ENCODE measurements at regions not wholly inside any gene's neighbourhood (a gene's known extent, or its start where the extent isn't known, plus 50 kb on each side); places are given as distances from the start of the nearest gene placed in this dataset.

DNA sequence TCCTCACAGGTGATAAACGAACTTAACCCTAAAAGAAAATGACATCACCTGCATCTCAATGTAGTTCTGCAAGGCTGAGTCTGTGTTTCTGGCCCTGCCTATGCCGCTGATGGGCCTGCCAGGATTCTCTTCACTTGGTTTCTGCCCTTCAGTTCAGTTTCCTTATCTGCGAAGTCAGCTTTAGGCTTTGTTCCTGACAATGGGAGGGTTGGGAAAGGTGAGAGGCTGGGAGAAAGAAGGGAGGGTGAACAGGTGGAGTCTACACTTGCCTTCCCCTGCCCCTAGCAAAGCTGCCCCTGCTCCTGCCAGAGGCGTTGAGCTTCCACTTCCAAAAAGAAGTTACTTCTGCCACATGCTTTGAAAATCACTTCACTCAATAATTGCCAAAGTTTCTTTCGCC, 124.0 kb upstream of the APCDD1 start:
- DNase-seq, result no peak
- CTCF ChIA-PET, result interaction anchor here (0.6 kb wide), 1 partner anchor 70 kb away, joined by 3 read pairs; no protein-coding TSS in a partner anchor
- no TSS peak for BruUV-seq (replicated peaks)
- Histone ChIP-seq H3K9me2 (ENCODE audit: insufficient read depth) (0 out of 2 replicates have a peak, but pooled peaks cover 3% of the 10 kb centered on the region), H2AFZ (no peak overlapping the region), H4K20me1 (ENCODE audit: insufficient read depth) (no peaks in the 10 kb centered on the region), H3K9me3 (ENCODE audit: insufficient read depth, low read depth) (no peaks in the 10 kb centered on the region), H3K36me3 (ENCODE audit: low read depth) (no peaks in the 10 kb centered on the region), H3K79me2 (ENCODE audit: low read depth) (no peaks in the 10 kb centered on the region), H3K27me3 (ENCODE audit: insufficient read depth, low read depth) (no peaks in the 10 kb centered on the region), H3K4me1 (replicated peaks; ENCODE audit: insufficient read depth) (no peaks in the 10 kb centered on the region), H3K4me3 (no peak overlapping the region), H3K27ac (no peak overlapping the region), H3K4me2 (no peak overlapping the region), H3F3A (ENCODE audit: insufficient read depth, low read depth) (no peaks in the 10 kb centered on the region)
- POLR2A ChIA-PET (ENCODE audit: unreplicated experiment), result no interaction called here
- intact Hi-C loops (cut with micrococcal nuclease; ENCODE audit: unreplicated experiment), result no loop called here
- TF ChIP-seq EZH2 (IDR thresholded peaks at IDR 0.05; ENCODE audit: low read depth), result no peak
- TF ChIP-seq, protein P1, sequence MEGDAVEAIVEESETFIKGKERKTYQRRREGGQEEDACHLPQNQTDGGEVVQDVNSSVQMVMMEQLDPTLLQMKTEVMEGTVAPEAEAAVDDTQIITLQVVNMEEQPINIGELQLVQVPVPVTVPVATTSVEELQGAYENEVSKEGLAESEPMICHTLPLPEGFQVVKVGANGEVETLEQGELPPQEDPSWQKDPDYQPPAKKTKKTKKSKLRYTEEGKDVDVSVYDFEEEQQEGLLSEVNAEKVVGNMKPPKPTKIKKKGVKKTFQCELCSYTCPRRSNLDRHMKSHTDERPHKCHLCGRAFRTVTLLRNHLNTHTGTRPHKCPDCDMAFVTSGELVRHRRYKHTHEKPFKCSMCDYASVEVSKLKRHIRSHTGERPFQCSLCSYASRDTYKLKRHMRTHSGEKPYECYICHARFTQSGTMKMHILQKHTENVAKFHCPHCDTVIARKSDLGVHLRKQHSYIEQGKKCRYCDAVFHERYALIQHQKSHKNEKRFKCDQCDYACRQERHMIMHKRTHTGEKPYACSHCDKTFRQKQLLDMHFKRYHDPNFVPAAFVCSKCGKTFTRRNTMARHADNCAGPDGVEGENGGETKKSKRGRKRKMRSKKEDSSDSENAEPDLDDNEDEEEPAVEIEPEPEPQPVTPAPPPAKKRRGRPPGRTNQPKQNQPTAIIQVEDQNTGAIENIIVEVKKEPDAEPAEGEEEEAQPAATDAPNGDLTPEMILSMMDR (conservative IDR thresholded peaks at IDR 0.05), result no peak

DNA sequence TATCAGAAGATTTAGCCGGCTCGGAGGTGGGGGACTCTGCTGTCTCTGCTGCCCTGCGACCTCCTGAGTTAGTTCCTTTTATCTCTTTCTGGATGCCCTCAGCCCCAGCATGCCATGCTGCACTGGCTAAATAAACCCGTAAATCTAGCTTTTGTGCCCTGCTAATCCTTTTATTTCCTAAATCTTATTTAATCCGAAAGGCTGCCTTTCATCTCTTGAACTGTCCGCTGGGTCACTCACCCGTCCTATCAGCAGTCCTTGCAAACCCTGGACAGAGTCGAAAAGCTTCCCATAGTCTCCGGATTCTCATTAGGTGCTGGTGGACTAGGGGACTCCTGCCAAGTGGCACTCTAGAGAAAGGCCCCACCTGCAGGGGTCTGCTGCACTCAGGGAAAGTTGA, 122.0 kb upstream of the APCDD1 start:
- DNase-seq, result no peak
- H3K27me3 ChIP-seq (ENCODE audit: insufficient read depth, low read depth), result 0 out of 2 replicates have a peak, but pooled peaks cover 1% of the 10 kb centered on the region

DNA sequence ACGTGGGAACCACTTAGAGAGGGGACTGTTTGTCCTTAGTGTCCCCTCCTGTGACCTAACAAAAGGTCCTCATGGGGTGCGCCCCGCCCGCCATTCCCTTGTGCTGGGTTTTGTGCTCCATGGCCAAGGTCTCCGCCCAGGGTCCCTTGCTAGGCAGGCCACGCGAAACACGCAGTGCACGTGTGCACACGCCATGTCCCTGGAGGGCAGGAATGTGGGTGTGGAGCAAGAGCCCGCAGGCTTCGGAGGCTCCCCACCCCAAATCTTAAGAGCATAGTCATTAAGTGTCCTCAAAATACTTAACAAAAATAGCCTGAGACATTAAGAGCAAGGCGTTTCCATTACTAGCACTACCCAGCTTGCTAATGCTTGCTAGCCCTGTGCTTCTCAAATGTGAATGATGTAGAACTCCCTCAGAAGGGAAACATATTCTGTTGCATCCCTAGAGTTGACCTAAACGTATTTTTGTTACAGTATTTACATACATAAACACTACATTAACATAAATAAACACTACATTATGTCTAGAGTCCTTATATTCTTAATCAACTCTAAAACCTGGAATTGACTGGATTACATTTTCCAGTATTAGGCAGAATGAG, 117.6 kb upstream of the APCDD1 start:
- Histone ChIP-seq H3K9me2 (ENCODE audit: insufficient read depth) (no peaks in the 10 kb centered on the region), H3K27me3 (ENCODE audit: insufficient read depth, low read depth) (0 out of 2 replicates have a peak, but pooled peaks cover 3% of the 10 kb centered on the region), H3K27ac (no peak overlapping the region), H3F3A (ENCODE audit: insufficient read depth, low read depth) (no peaks in the 10 kb centered on the region), H3K4me1 (replicated peaks; ENCODE audit: insufficient read depth) (no peaks in the 10 kb centered on the region), H3K79me2 (ENCODE audit: low read depth) (no peaks in the 10 kb centered on the region), H3K36me3 (ENCODE audit: low read depth) (no peaks in the 10 kb centered on the region), H4K20me1 (ENCODE audit: insufficient read depth) (no peaks in the 10 kb centered on the region), H2AFZ (no peak overlapping the region), H3K4me3 (no peak overlapping the region), H3K9me3 (ENCODE audit: insufficient read depth, low read depth) (no peaks in the 10 kb centered on the region), H3K4me2 (no peak overlapping the region)
- intact Hi-C loops (cut with micrococcal nuclease; ENCODE audit: unreplicated experiment), result no loop called here
- no peak for DNase-seq
- BruUV-seq (replicated peaks), result no TSS peak
- ChIA-PET POLR2A (ENCODE audit: unreplicated experiment) (no interaction called here), CTCF (no interaction called here)
- no peak for TF ChIP-seq EZH2 (IDR thresholded peaks at IDR 0.05; ENCODE audit: low read depth)
- TF ChIP-seq, protein P1 (conservative IDR thresholded peaks at IDR 0.05), result no peak

More for the DNA sequence above, 122.0 kb upstream of the APCDD1 start:
- Histone ChIP-seq H3K79me2 (ENCODE audit: low read depth) (no peaks in the 10 kb centered on the region), H3F3A (ENCODE audit: insufficient read depth, low read depth) (no peaks in the 10 kb centered on the region), H4K20me1 (ENCODE audit: insufficient read depth) (no peaks in the 10 kb centered on the region), H3K9me3 (ENCODE audit: insufficient read depth, low read depth) (no peaks in the 10 kb centered on the region), H3K4me2 (no peak overlapping the region), H3K4me1 (replicated peaks; ENCODE audit: insufficient read depth) (no peaks in the 10 kb centered on the region), H2AFZ (no peak overlapping the region), H3K4me3 (no peak overlapping the region), H3K27ac (no peak overlapping the region), H3K36me3 (ENCODE audit: low read depth) (no peaks in the 10 kb centered on the region), H3K9me2 (ENCODE audit: insufficient read depth) (no peaks in the 10 kb centered on the region)
- ChIA-PET POLR2A (ENCODE audit: unreplicated experiment) (no interaction called here), CTCF (no interaction called here)
- BruUV-seq (replicated peaks), result no TSS peak
- intact Hi-C loops (cut with micrococcal nuclease; ENCODE audit: unreplicated experiment), result no loop called here
- TF ChIP-seq EZH2 (IDR thresholded peaks at IDR 0.05; ENCODE audit: low read depth), result no peak
- TF ChIP-seq, protein P1 (conservative IDR thresholded peaks at IDR 0.05), result no peak
